ENCODE measurements at regions not wholly inside any gene's neighbourhood (a gene's known extent, or its start where the extent isn't known, plus 50 kb on each side); places are given as distances from the start of the nearest gene placed in this dataset.

- TF ChIP-seq, protein P1, sequence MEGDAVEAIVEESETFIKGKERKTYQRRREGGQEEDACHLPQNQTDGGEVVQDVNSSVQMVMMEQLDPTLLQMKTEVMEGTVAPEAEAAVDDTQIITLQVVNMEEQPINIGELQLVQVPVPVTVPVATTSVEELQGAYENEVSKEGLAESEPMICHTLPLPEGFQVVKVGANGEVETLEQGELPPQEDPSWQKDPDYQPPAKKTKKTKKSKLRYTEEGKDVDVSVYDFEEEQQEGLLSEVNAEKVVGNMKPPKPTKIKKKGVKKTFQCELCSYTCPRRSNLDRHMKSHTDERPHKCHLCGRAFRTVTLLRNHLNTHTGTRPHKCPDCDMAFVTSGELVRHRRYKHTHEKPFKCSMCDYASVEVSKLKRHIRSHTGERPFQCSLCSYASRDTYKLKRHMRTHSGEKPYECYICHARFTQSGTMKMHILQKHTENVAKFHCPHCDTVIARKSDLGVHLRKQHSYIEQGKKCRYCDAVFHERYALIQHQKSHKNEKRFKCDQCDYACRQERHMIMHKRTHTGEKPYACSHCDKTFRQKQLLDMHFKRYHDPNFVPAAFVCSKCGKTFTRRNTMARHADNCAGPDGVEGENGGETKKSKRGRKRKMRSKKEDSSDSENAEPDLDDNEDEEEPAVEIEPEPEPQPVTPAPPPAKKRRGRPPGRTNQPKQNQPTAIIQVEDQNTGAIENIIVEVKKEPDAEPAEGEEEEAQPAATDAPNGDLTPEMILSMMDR (IDR thresholded peaks at IDR 0.05) = no peak
- no peak for TF ChIP-seq POLR2A (IDR thresholded peaks at IDR 0.05)
Observed at GRCh38 chr2:67872481-67872880, 190.3 kb downstream of the C1D start.
